D721Med (cell line): ENCODE measurements at regions not wholly inside any gene's neighbourhood (a gene's known extent, or its start where the extent isn't known, plus 50 kb on each side); places are given as distances from the start of the nearest gene placed in this dataset.

Experiments
- DNase-seq: peaks from one replicate; pipeline ENCODE4 v3.0.0; 2011; ENCODE audit warnings: low spot score; ENCODE audit not compliant: insufficient read length
- FAIRE-seq: peaks from 2 replicates; lab custom pipeline; 2011; peaks lifted over from hg19 to GRCh38; lab: Jason Lieb, UNC
- TF ChIP-seq, protein P1 (sequence below): IDR thresholded peaks from 2 replicates; pipeline ENCODE4 v1.5.1; 2012; ENCODE audit warnings: mild to moderate bottlenecking, control low read depth; ENCODE audit not compliant: insufficient read depth; ENCODE audit errors: missing control alignments

- DNase-seq (no peak), FAIRE-seq (no peak)
- TF ChIP-seq, protein P1, sequence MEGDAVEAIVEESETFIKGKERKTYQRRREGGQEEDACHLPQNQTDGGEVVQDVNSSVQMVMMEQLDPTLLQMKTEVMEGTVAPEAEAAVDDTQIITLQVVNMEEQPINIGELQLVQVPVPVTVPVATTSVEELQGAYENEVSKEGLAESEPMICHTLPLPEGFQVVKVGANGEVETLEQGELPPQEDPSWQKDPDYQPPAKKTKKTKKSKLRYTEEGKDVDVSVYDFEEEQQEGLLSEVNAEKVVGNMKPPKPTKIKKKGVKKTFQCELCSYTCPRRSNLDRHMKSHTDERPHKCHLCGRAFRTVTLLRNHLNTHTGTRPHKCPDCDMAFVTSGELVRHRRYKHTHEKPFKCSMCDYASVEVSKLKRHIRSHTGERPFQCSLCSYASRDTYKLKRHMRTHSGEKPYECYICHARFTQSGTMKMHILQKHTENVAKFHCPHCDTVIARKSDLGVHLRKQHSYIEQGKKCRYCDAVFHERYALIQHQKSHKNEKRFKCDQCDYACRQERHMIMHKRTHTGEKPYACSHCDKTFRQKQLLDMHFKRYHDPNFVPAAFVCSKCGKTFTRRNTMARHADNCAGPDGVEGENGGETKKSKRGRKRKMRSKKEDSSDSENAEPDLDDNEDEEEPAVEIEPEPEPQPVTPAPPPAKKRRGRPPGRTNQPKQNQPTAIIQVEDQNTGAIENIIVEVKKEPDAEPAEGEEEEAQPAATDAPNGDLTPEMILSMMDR: no peak
Measured at GRCh38 chr2:16194931-16195680, 254.8 kb downstream of the MYCN start.

DNA sequence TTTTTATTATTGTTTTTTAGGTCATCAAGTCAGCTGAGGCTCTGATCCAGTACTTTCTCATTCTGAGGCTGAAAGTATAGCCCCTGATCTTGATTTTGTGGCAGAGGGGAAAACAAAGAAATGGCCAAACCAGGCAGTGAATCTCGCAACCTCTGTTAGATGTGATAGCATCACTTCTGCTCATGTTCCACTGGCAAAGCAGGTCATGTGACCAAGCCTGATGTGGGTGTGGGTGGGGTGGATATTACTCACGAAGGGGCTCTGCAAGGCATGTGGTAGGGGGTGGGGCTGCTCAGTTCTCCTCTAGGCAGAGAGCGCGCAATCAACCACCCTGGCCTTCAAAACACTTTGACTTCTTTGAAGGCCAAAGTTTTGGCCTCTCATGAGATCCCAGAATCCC, 254.2 kb downstream of the MYCN start:
- no peak for FAIRE-seq
- DNase-seq: no peak
- TF ChIP-seq, protein P1: no peak

DNA sequence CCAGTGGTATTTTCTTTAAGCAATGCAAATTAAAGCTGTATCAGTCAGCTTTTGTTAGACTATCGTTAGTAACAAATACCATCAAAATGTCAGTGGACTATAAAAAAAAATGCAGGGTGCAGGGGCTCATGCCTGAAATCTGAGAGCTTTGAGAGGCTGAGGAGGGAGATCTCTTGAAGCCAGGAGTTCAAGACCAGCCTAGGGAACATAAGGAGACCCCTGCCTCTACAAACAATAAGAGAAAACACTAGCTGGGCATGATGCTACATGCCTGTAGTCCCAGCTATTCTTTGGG, 253.7 kb downstream of the MYCN start:
- DNase-seq (no peak), FAIRE-seq (no peak)
- TF ChIP-seq, protein P1: no peak

- TF ChIP-seq, protein P1: no peak
- DNase-seq: no peak
- FAIRE-seq: no peak
Measured at GRCh38 chr2:16192416-16193216, 252.3 kb downstream of the MYCN start.

- DNase-seq (no peak), FAIRE-seq (no peak)
- TF ChIP-seq, protein P1: no peak
Measured at GRCh38 chr2:16191431-16192200, 251.3 kb downstream of the MYCN start.

GRCh38 chr2:16190446-16191270, 250.3 kb downstream of the MYCN start:
- no peak for FAIRE-seq
- DNase-seq: no peak
- TF ChIP-seq, protein P1: no peak
